Left lobe of liver (tissue), 2 donors: ENCODE measurements at regions not wholly inside any gene's neighbourhood (a gene's known extent, or its start where the extent isn't known, plus 50 kb on each side); places are given as distances from the start of the nearest gene placed in this dataset.
A peak's percentile ranks its signal among the peaks of the same experiment; 100 is the strongest.

Experiments used
- ATAC-seq: fragments of 200-7000 bp; cut with Tn5 transposase; one replicate; pipeline ENCODE4 v1.9.1; 2020; ENCODE audit warnings: mild to moderate bottlenecking, moderate library complexity
- DNase-seq: peaks from one replicate; pipeline ENCODE4 v3.0.0-alpha.2; 2020; ENCODE audit warnings: low spot score
- donor health status: DM: no; HTN: no; CAD: no; lungs with moderate emphysema.
- donor health status: DM: no; HTN: yes; CAD: no.

DNA sequence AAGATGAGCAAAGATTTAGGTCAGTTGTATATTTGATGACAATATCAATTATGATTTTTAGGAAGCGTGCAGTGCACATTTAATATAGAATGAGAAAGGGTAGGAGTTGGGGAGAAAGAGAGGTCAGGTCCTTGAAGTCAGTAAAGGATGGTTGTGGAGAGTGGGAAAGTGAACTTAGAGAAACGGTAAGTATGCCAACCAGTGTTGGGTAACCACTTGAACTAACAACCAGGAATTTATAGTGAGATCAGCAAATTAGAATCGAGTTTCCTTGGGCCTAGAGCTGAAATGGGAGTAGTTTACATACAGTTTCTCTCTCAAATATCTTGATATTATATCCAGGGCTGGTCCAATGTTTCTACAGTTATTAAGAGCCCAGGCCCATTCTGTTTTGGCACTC, 188.5 kb upstream of the RBMS3 start:
- DNase-seq (no peak), ATAC-seq (no peak)

DNA sequence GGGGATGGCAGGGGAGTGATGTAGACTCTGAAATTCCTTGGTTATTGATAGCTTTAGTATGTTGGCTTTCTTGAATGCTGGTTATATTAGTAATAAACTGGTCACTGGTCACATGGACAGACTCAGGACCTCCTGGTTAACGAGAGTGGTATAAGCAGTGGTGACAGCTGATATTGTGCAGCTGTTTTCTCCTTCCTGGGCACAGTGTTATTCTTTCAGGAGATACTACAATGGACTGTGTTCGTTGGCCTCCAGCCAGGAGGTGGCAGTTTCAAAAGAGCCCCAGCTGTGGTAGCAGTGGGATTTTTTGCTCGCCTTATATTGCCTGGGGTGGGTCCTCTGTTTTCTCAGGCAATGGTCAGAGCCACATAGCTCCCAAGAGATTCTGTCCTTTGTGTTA, 181.6 kb upstream of the RBMS3 start:
- ATAC-seq (no peak), DNase-seq (no peak)

DNA sequence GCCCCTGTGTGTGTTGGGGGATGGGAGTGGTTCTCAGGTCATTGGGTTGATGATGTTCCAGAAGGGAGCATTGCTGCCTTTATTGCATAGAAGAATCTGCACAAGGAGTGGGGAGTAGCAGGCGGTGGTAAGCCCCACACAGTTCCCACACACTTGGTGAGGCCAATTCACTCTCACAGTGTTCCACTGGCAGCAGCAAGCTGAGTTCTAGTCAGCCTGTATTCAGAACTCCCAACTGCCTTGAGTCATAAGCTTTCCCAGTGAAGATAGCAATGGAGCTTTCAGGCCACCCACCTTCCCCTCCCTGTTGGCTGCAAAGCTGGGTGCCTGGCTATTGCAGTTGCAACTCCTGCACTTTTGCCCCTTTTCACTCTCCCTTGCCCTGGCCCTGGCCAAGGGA, 181.1 kb upstream of the RBMS3 start:
- ATAC-seq (no peak), DNase-seq (no peak)

DNA sequence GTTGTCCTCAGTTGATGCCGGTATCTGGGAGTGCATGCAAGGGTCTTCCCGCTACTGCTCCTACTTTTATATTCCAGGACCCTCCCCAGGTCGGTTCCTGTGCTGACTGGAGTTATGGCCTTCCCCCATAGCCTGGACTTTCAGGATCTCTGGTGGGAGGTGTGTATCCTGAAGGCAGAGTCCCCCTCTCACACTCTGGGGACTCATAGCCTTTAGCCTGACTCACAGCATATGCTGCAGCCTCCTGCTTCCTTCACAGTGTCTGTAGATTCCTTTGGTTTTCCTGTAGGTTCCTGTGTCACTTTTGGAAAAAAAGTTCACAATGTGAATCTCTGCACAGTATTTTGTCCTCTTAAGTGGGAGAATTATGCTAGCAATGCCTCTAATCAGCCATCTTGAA, 180.6 kb upstream of the RBMS3 start:
- DNase-seq, result no peak
- ATAC-seq, result no peak

DNA sequence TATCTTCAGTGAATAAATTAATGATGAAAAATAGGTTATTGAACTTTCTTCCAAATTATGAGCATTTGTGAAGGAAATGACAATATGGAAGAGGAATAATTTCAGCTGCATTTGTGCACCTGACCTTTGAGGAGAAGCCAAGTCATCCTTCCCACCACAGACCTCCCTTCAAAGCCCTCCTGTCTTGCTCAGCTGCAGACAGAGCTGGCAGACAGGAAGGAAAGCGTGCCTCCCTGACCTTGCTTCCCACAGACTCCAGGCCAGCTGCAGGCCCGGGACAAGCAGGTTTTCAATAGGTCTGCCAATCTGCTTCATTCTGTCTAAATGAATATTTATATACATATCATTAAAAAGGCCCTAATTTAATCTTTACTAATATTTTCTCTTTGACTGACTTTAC, 152.9 kb upstream of the RBMS3 start:
- no peak for ATAC-seq
- DNase-seq, result no peak

DNA sequence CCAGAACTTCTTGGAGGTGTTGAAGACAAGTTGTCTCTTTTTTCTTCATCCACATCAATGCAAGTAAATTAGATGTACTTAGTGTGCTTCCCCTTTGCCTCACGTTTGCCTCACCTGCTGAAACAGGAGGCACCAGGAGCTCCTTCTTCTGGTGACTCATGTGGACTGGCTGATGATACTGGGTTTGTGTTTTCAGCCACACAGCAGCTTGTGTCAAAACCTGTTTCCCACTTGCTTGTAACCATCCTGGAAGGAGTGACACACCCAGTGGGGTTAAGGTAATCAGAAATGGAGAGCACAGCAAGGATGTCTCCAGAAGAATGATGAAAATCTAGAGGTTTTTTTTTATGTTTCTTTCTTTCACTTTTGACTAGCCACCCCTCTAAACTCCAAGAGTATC, 143.3 kb upstream of the RBMS3 start:
- DNase-seq, result no peak
- no peak for ATAC-seq

DNA sequence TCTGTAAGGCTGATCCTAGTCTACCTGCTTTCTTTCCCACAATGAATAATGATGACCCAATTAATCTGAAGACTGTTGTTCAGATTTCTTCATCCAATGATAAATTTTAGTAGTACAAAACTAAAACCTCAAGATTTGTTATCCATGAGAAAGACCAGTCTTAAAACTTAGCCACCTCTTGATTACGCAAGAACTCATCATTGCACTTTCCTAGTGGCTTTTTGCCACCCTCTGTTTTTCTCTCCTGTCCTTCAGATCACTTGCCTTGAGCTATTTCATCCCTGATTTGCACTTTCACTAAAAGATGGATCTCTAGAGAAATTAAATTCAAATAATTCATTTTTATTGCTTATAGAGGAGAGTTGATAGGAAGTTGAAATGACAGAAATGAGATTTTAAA, 142.7 kb upstream of the RBMS3 start:
- no peak for DNase-seq

DNA sequence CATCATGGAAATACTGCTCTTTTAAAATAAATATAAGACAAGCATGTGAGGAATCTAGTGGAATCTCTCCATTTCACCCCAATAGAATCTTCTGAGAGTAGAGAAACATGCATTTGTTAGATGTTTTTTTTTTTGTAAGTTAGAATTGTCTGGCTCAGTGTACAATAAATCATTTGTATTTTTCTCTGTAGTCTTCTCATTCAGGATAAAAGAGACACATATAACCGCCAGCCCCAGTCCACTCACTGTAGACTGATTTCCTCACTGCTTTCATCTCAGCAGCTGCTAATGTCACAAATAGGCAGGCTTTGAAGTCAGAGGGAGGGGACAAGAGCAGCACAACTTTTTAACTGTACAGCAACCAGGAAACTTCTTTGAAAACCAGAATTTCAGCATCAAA, 140.2 kb upstream of the RBMS3 start:
- ATAC-seq, result no peak
- DNase-seq, result no peak

More for the DNA sequence above, 142.7 kb upstream of the RBMS3 start:
- ATAC-seq, result no peak

DNA sequence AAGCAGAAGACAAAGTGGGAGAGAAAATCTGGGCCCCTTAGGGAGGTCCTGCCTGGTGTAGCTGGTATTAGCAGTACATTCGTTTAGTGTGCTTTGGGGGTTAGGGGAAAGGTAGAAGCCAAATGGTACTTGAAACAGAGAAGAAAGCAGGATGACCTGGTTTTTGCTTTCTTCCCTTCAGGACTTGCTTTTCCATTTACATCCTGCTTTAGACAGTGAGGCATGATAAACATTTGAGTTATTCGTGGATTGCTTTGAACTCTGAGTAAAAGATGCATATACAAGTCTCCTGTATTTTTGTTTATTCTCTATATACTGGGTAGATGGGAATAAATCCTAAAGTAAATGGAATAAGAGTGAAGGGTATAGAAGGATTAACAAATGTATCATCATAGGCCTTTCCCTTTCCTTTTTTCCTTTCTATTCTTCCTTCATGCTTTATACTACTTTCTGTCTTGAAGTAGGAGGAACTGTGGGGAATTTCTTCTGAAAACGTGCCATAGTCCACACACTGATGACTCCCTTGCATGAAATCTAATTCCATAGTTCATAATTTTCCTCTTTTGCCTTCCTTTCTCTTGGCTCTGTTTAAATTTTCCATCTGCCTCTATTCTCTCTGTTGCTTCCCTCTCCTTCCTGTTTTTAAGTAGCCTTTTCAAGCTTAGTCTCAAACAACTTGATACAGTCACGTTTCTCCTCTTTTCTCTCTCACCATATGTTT, 139.5 kb upstream of the RBMS3 start:
- ATAC-seq (no peak), DNase-seq (no peak)

DNA sequence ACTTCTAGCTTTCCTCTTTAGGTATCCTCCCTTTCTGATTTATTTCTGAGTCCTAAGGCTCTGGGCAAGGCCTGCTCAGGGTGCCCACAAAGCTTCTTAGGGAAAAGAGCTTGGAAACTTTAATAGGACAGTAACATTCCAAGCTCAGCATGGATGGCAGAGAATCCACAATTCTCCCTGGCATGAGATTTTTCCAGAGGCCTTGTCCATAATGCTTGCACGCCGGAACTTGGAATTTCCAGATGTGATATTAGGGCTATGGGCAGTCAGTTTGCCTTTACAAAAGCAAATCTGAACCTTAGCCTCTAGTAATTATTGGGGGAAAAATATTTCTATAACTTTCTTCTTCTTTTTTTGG, 139.0 kb upstream of the RBMS3 start:
- no peak for DNase-seq
- ATAC-seq, result no peak

DNA sequence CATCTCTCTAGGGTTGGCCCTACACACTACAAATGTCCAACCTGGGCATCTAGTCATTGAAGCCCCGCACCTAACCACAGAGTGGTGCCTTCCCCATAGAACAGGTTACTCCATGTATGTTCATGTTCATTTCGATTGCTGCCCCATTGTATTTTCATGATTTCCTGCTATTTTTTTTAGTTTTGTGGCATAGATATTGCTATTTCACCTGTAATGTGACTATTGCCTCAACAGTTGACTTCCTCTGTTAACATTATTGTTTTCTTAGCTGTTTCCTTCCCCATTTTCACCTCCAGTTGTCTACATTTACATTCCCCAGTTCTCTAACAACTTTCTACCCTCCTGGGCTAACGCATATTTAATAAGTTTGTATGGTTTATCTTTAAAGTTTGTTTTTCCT, 137.7 kb upstream of the RBMS3 start:
- ATAC-seq (no peak), DNase-seq (no peak)

DNA sequence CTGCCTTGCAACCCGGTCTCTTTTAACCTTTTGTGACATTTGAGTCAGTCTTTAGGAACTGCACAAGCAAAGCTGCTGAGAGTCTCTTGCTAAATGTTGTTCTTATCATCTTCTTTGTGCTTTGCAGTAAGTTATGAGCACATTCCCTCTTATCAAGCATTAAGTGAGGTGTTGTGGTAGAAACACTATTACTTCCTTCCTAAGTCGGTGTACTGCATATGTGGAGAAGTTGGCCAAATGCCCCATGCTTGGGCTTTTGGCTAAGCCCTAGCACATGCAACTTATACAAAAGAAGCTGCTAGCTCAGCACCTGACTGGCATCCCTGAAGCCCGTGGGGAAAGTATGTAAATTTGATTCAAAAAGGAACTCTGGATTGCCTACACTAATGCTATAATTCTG, 136.5 kb upstream of the RBMS3 start:
- DNase-seq (no peak), ATAC-seq (no peak)

DNA sequence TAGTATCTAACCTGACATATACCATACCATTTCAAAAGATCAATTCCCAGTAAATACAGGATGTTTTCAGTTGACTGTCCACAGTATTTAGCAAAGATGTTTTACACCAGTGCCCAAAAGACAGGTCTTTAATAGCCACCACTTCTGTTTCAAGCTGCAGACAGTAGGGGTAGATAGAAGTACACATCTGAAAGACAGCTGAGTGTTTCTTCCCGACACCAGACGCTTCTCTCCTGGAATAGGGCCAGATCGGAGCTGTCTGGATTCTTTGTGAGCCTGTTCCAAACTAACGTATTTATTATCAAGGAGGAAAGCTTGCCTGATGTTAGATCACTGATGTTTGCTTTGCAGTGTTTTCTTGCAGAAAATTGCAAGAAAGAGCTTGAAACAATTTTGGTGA, 136.1 kb upstream of the RBMS3 start:
- no peak for DNase-seq
- peak; percentile 49 for ATAC-seq

DNA sequence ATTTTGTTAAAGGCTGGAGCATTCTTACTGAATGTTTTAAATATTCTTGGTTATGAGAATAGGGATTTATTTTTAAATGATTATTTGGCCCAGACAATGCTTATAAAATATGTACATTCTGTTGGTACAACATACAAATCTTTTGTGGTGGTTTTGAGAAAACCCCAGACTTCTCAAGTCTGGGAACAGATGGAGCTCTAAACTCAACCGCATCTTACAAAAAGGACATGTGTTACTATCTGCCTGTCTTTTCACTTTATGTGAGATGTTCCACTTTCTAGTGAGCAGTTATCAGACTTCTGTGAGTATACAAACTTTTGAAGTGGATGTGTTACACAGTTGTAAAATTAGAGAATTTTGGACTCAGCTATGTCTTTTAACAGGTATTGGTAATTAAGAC, 135.5 kb upstream of the RBMS3 start:
- ATAC-seq, result no peak
- no peak for DNase-seq

DNA sequence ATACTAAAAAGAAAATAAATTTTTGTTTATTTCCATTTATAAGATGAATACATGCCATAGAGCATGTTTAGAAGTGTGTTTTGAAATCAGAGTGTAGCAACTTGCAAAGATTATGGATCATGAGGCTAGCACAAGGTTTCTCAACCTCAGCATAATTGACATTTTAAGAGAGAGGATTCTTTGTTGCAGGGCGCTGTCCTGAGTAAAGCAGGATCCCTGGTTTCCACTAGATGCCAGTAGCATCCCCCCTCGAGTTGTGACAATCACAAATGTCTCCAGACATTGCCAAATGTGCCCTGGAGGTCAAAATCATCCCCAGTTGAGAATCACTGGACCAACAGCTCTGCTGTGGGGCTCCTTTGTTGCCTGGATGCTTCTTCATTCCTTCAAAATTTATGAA, 128.5 kb upstream of the RBMS3 start:
- DNase-seq, result no peak

DNA sequence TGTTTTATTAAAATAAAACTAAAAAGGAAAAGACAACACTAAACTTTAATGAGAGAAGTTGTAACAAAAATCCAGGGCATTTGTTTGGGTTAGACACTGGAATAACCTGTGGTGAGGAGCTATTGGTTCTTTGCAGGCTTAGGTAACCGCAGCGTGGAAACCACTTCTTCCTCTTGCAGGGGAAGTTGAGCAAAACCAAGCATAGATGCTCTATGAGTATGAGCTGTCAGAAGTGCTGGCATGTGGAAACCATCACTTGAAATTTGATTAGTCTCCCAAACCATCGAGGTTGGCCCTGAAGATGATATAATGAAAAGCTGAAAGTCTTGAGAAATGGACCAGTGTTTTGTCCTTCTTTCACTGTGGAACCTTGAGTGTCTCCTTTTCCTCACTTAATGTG, 127.1 kb upstream of the RBMS3 start:
- no peak for ATAC-seq
- no peak for DNase-seq

More for the DNA sequence above, 128.5 kb upstream of the RBMS3 start:
- no peak for ATAC-seq

DNA sequence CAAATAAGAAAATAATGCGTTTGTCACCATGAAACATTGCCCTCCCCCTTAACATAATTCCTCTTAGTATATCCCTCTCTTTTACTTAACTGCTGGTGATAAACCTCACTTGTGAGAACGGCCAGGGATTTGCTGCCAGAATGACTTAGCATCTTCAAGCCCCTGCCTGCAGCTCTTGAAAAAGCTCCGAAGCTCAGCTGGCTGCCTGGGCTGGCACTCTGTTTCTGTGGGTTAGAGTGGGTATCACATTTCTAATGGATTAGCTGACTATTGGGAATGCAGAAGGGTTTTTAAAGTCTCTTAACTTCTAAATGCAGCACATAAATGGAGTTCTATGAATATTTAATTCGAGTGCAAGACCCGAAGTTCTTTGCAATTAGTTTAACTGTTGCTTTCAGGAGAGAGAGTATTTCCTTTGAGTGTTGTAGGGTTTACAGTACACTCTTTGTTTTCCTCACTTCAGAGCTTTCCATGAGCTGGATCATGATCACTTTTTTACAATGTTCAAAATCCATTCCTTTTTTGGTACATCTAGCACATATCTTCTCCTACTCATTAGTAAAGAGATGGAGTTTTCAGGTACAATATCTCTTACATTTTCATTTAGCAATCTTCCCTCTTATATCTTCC, 124.7 kb upstream of the RBMS3 start:
- DNase-seq (no peak), ATAC-seq (no peak)

DNA sequence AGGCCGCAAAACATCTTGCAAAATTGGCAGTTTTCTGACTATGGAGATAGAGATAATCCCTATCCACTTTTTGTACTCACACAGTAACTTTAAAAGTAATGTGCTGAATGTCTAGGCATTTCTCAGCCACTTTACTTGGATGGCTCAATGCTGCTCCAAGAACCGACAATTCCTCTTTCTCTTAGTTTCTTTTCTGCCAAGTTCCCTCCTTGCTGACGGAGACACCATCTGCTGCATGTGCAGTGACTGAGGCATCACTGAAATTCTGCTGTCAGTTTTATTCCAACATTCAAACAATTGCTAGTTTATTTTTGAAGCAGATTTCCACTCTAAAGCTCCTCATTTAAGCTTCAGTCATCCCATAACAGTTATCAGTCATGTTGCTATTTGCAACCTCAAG, 116.0 kb upstream of the RBMS3 start:
- no peak for ATAC-seq
- DNase-seq, result no peak

DNA sequence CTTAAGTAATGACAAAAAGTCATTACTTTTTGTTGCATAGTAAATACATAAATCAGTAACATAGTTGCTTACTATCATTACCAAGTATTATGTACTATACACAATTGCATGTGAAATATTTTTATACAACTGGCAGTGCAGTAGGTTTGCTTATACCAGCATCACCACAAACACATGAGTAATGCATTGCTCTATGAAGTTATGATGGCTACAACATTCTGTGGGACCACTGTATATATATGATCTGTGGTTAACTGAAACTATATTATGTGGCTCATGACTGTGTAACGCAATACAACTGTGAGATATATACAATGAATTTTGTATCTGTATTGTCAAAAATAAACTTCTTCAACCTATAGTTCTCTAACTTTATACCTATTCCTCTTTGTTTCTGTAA, 113.7 kb upstream of the RBMS3 start:
- ATAC-seq (no peak), DNase-seq (no peak)

DNA sequence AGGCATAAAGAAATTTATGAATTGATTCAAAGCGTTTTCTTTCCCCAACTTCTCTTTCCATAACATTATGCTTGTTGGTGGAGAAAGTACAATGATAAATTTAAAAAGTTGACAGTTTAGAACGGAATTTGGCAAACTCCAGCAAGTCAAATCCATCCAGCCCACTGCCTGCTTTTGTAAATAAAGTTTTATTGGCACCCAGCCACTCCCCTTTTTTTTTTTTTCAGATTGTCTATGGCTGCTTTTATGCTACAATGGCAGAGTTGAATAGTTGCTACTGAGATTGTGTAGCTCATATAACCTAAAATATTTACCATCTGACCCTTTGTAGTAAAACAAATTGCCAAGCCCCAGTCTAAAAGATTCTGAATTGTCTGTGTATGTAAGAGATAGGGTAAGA, 112.8 kb upstream of the RBMS3 start:
- ATAC-seq, result no peak
- no peak for DNase-seq

DNA sequence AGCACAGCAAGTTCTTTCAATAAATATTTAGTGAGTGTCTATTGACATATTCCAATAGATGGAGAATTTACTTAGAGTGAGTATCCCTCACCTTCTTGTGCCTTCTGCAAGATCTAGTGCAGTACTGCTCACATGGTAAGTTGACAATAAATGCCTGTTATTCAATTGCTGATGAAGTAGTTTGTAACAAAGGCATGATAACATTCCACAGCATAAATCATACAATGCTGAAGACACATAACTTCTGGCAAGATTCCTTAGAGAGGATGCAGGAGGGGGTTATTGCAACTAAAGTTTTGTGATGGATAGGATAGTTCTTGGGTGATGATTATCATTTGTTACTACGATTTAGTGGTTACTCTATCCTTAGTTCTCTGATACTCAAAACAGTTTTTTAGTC, 112.2 kb upstream of the RBMS3 start:
- no peak for ATAC-seq

DNA sequence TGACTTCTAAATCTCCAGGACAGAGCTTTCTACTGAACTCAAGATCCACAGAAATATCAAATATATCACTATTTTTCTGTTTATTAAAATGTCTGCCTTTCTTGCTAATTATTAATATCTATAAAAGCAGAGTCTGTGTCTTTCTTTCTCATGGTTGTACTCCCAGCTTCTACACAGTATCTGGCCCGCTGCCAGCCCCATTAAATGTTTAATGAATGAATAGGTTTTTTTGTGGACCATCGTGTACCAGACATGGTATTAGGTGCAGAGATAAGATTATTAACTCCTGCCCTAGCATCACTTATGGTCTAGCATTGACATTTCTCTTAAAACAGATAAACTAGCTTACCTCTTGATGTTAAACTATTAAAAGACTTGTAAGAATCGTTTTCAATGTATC, 111.4 kb upstream of the RBMS3 start:
- no peak for ATAC-seq
- DNase-seq, result no peak

More for the DNA sequence above, 112.2 kb upstream of the RBMS3 start:
- DNase-seq, result no peak
